ENCODE measurements at regions not wholly inside any gene's neighbourhood (a gene's known extent, or its start where the extent isn't known, plus 50 kb on each side); places are given as distances from the start of the nearest gene placed in this dataset.
"Not testable (repeated sequence)": the region's sequence is repeated elsewhere in the genome, so short reads cannot be mapped to it uniquely, and the experiment has no call there.

- peak in 1 of 2 experiments; percentile 6 for DNase-seq
Measured at GRCh38 chrX:98068024-98068580, 1184.4 kb downstream of the RPA4 start.

GRCh38 chrX:98071331-98071730 lies 1187.6 kb downstream of the RPA4 start:
- DNase-seq = no peak

GRCh38 chrX:98077440-98077839 lies 1193.7 kb downstream of the RPA4 start:
- DNase-seq = no peak

- no peak for DNase-seq
Measured at GRCh38 chrX:98111684-98112083, 1228.0 kb downstream of the RPA4 start.

- no peak for DNase-seq
Measured at GRCh38 chrX:98114021-98114420, 1230.3 kb downstream of the RPA4 start.

GRCh38 chrX:98141466-98141865 lies 1257.8 kb downstream of the RPA4 start:
- no peak for DNase-seq

- DNase-seq = no peak
Measured at GRCh38 chrX:98191003-98191402, 1307.3 kb downstream of the RPA4 start.

GRCh38 chrX:98194036-98194435 lies 1310.3 kb downstream of the RPA4 start:
- no peak for DNase-seq

GRCh38 chrX:98203800-98204199 lies 1320.1 kb downstream of the RPA4 start:
- DNase-seq = no peak

GRCh38 chrX:98207947-98208346 lies 1324.2 kb downstream of the RPA4 start:
- DNase-seq = no peak

- no peak for DNase-seq
Measured at GRCh38 chrX:98231003-98231402, 1347.3 kb downstream of the RPA4 start.

- not testable (repeated sequence) for DNase-seq
Measured at GRCh38 chrX:98240061-98240460, 1356.4 kb downstream of the RPA4 start.

- DNase-seq = no peak
Measured at GRCh38 chrX:98263135-98263534, 1379.4 kb downstream of the RPA4 start.

GRCh38 chrX:98289726-98290125 lies 1406.0 kb downstream of the RPA4 start:
- no peak for DNase-seq

- no peak for DNase-seq
Measured at GRCh38 chrX:98294310-98294709, 1410.6 kb downstream of the RPA4 start.

GRCh38 chrX:98296129-98296528 lies 1412.4 kb downstream of the RPA4 start:
- DNase-seq = no peak

- DNase-seq = no peak
Measured at GRCh38 chrX:98299785-98300184, 1416.1 kb downstream of the RPA4 start.

GRCh38 chrX:98300536-98300935 lies 1416.8 kb downstream of the RPA4 start:
- DNase-seq = not testable (repeated sequence)

GRCh38 chrX:98331407-98331806 lies 1447.7 kb downstream of the RPA4 start:
- no peak for DNase-seq

- no peak for DNase-seq
Measured at GRCh38 chrX:98338544-98338943, 1454.8 kb downstream of the RPA4 start.

GRCh38 chrX:98350940-98351339 lies 1467.2 kb downstream of the RPA4 start:
- no peak for DNase-seq

GRCh38 chrX:98357146-98357545 lies 1473.4 kb downstream of the RPA4 start:
- DNase-seq = peak in 1 of 2 experiments; percentile 37

- no peak for DNase-seq
Measured at GRCh38 chrX:98362630-98363029, 1478.9 kb downstream of the RPA4 start.

GRCh38 chrX:98371994-98372393 lies 1488.3 kb downstream of the RPA4 start:
- no peak for DNase-seq

GRCh38 chrX:98379134-98379533 lies 1495.4 kb downstream of the RPA4 start:
- DNase-seq = no peak

- no peak for DNase-seq
Measured at GRCh38 chrX:98380106-98380505, 1496.4 kb downstream of the RPA4 start.
